ENCODE measurements at regions not wholly inside any gene's neighbourhood (a gene's known extent, or its start where the extent isn't known, plus 50 kb on each side); places are given as distances from the start of the nearest gene placed in this dataset.
"Not testable (repeated sequence)": the region's sequence is repeated elsewhere in the genome, so short reads cannot be mapped to it uniquely, and the experiment has no call there.

DNA sequence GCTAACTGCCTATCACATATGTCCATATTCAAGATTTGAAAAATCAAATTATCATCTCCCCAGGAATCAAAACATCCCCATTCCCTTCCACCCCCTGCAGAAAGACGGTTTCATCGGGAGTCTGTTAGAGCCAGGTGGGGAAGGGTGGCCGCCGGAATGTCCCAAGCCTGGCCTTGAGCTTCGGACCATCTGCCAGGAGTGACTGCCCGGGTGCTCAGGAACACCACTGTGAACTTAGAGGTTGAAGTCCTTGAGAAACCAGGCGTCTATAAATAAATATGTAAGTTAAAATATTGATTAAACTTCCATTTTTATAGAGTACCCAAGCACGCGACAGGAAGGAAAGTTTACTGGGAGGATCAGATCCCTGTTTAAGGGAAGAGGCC, 250.8 kb downstream of the DLL1 start:
- DNase-seq, result no peak

DNA sequence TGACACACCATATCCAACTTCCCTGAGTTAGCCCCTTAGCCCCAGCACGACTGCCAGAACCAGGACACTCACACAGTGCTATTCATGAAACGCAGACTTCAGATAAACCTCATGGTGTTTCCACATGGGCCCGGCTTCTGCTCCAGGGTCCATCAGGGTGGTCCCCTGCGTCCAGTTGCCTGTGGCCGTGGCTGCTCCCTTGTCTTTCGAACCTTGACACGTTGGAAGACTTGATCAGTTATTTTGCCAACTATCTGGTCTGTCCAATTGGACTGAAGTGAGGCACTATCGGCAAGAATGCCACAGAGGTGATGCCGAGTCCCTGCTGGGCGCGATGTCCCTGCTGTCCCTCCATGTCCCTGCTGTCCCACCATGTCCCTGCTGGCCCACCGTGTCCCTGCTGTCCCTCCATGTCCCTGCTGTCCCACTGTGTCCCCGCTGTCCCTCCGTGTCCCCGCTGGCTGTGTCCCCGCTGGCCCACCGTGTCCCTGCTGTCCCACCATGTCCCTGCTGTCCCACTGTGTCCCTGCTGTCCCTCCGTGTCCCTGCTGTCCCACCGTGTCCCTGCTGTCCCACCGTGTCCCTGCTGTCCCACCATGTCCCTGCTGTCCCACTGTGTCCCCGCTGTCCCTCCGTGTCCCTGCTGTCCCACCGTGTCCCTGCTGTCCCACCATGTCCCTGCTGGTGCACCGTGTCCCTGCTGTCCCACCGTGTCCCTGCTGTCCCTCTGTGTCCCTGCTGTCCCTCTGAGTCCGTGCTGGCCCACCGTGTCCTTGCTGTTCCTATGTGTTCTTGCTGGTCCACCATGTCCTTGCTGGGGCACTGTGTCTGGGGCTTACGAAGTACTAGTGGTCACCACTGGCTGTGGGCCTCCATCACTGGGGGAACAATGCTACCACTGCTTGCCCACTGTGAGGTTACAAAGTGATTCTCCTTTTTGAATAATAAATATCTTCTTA, 251.4 kb downstream of the DLL1 start:
- no peak for DNase-seq

DNA sequence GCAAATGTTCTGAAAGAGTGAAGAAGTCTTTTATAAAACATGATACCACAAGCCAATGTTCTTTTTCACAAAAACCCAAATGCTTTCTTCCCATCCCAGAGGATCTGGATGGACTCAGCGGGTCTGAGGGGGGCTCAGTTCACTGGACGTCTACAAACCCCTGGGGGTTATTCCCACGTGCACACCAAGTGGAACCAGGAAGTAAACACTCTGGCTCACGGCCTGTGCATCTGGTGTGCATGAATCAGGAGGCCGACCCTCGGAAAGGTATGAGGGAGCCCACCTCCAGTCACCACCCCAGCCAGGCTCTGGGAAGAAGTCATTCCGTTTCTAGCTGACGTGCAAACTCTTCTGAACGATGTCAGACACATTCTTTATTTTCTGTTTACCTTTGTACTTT, 252.2 kb downstream of the DLL1 start:
- no peak for DNase-seq

DNA sequence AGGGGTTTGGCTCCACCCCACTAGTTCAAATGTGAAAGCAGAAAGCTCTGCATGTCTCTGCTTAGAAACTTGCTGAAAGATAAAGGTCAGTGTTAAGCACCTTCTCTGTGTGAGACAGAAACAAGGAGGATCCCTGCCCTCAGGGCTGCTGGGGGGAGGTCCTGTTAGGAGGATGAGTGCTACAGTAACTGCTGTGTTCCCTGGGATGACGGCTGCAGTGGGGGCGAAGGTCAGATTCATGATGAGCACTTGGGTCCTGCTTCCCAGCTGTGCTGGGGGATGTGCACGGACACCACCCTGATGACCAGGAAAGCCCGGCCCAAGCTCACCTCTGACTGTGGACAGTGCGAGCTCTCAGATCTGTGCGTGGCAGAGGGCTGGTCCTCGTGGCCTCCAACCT, 252.6 kb downstream of the DLL1 start:
- no peak for DNase-seq

DNA sequence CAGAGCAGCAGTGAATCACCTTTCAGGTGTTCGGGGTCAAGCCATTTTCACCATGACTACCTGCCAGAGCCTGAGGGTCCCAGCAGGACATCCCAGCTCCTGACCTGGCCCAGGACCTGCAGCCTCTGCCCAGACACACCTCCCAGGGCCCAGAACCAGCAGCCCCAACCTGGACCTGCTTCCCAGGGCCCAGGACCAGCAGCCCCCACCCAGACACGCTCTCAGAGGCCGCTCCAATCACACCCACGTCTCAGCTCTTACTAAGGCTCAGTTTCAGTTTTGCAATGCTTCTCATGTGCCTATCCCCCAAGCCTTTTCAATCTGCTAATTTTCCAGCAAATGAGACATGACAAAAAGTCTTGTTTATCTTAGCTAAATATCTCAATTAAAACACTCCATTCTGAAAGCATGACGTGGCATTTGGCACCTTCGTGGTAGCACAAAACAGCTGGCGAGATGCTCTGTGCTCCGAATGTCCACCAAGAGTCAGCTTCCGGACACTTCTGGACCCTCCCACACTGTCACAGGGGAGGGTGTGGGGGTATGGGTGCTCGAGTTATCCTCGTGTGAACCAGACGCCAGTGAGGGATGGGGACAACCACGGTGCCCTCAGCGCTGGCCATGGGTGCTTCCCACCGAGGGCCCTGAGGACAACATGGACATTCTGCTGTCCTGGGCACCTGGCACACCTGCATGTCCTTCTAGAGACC, 253.2 kb downstream of the DLL1 start:
- no peak for DNase-seq

DNA sequence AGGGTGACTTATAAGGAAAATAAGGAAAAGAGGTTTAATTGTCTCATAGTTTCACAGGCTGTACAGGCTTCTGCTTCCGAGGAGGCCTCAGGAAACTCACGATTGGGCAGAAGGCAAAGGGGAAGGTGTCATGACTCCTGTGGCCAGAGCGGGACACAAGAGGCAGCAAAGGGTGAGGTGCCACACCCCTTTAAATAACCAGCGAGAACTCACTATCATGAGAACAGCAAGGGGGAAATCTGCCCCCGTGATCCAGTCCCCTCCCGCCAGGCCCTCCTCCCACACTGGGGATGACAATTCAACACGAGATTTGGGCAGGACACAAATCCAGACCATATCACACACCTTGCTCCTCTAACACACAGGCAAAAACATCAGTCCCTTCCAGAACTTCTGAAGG, 254.0 kb downstream of the DLL1 start:
- DNase-seq, result no peak

DNA sequence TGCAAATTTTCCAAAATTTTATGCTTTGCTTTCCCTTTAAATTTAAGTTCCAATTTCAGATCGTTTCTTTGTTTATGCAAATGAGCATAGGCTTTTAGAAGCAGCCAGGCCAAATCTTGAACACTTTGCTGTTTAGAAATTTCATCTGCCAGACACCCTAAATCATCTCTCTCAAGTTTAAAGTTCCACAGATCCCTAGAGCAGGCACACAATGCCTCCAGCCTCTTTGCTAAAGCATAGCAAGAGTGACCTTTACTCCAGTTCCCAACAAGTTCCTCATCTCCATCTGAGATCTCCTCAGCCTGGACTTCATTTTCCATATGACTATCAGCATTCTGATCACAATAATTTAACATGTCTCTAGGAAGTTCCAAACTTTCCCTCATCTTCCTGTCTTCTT, 254.5 kb downstream of the DLL1 start:
- DNase-seq, result not testable (repeated sequence)

DNA sequence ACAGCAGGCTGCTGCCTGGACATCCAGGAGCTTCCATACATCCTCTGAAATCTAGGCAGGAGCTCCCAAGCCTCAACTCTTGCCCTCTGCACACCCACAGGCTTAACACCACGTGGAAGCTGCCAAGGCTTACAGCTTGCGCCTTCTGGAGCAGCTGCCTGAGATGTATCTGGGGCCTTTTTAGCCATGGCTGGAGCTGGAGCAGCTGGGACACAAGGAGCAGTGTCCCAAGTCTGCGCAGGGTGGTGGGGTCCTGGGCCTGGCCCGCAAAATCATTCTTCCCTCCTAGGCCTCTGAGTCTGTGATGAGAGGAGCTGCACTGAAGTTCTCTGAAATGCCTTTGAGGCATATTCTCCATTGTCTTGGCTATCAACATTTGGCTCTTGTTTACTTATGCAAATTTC, 255.0 kb downstream of the DLL1 start:
- DNase-seq, result no peak

DNA sequence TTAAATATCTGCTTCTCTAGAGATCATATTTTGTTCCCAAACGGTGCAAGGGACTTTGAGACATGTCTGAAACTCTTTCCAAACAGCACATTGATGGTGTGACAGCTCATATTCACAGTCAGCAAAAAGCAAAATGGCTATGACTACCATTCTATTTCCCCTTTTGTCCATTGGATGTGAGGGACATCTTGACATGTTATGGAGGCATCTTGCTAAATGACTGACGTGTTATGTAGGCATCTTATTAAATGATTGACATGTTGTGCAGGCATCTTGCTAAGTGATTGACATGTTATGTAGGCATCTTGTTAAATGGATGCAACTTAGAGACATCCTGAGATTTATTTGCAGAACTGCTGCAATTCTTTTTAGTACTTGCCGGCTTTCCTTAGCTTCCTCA, 255.8 kb downstream of the DLL1 start:
- DNase-seq, result no peak

DNA sequence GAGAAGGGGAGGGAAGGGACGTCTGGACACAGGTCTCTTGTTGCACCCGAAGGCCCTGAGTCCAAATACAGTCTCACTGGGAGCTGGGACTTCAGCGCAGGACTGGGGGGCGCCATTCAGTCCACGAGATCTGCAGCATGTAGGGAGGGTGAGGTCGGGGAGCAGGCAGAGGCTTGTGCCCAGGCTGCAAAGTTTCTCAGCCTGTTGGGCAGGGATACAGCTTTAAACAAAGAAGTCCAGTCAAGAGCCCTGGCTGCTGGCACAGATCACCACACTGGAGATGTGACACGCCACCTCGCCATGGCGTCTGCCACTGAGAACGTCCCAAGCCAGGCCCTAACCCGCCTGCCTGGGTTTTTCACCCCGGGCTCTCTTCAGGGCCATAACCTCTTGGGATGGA, 256.6 kb downstream of the DLL1 start:
- no peak for DNase-seq

DNA sequence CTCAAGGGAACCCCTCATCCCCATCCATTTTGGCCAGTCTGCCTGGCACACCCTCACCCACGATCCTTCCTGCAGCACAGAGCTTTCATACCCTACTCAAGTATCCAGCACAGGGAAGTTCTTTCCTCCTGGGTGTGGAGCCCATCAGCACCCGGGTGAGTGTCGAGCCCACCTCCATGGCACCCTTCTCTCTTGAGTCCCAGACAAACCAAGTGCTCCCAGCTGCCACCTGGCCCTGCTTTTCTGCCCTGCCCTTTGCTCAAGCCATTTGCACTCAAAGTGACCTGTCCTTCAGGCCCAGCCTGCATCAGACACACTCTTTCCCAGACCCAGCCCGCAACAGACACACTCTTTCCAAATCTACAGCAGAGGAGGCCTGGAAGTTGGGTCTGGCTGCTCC, 257.2 kb downstream of the DLL1 start:
- DNase-seq, result no peak

DNA sequence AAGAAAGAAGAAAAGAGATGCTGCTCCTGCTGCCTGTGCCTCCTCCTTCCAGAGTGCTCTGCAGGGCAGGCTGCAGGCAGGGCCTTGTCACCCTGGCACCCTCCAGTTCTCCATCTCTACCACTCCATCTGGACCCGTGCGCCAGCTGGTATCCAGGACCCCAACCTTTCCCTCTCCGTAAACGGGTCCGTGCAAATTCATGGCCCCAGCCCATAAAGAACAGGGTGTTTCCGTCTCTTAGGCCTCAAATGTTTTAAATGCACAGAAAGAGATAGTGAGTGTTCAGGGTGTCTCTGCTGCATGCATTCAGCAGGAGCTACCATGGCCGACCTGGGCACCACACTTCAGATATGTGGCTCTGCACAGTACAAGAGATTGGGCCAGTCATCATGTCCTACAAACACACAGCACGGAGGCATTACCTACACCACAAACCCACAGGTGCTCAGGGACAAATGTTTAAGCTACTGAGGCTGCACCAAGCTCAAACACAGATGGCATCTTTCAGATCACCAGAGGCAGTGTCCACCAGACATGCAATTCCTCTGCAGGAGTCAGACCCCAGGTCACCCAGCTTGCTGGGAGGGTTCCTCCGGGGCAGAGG, 258.1 kb downstream of the DLL1 start:
- no peak for DNase-seq

DNA sequence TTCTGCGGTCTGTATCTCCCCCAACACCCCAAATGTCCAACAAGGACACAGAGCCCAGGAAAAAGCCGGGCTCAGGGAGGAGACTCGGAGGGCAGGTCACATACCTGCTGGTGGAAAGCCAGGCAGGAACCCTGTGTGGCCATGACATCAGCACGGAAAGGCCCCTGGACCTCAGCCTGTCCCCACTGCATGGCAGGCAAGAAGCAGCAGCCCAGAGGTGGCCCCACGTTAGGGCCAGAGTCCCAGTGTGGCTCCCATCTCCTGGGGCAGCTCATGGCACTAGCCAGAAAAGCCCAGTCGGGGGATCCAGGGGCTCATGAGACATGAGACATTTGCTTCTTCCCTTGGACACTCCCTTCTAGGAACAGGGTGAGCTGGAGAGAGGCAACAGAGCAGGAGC, 258.7 kb downstream of the DLL1 start:
- no peak for DNase-seq

DNA sequence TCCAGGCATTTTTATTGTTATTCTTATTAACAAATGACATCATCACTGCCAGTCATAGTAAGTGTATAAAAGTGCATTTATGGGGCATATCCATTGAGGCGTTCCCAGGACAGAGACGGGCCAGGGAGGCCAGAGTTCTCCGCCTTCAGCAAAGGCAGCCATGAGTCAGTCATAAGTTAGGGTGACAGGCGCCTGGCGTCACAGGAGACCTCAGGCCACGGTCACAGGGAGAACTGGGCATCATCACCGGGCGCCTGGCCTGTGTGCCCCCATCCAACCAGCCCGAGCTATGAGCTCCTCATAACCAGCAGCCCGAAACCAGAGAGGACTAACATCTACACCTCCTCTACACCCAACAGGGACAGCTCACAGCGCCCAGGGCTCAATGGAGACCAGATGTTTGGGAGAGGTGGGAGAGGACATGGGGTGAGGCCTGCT, 259.2 kb downstream of the DLL1 start:
- no peak for DNase-seq

DNA sequence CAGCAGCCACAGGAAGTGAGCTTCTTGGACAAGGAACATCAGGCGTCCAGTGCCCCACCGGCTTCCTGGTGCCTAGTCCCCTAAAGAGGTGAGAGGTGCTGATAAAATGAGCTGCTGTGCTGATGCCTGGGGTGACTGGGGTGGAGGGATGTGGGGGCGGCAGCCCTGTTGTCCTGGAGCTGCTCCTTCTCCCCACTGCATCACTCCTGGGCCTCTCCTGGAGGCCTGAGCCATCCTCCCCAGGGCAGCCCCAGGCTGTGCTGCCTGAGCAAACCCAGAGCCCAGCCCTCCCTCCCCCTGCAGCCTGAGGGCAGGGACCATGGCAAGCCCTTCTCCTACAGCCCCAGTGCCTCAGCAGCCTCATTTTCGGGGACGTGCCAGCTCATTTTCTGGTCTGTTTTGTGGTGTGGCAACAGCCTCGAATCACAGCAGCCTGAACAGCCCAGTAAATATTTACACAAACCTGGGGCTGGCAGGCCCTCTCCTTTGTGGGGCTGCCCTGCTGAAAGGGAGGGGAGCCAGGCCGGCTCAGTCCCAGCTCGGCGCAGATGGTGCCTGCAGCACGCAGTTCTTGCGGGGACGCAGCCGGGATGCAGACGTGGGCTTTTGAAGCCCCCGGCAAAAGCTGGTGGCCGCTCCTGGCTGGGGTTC, 259.9 kb downstream of the DLL1 start:
- no peak for DNase-seq

DNA sequence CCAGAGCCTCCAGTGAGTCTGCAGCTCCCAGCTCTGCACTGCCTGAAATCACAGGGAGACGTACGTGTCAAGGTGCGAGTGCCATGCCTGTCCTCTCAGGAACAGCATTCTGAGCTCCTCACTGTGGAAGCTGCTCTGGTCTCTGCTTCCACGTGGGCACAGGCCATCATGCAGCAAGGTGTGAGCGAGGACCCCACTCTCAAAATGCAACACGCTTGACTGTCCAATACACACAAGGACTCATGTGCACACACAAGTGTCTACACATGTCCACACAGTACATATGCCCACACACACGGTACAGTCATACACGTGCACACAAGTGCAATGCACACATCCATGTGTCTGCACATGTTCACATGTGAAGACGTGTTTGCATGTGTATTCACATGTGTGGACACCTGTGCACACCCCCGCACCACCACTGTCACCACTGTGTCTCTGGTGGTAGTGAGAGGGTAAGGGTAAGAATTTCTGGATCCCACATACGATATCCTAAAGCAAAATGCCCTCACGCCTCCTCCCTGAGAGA, 260.5 kb downstream of the DLL1 start:
- no peak for DNase-seq

DNA sequence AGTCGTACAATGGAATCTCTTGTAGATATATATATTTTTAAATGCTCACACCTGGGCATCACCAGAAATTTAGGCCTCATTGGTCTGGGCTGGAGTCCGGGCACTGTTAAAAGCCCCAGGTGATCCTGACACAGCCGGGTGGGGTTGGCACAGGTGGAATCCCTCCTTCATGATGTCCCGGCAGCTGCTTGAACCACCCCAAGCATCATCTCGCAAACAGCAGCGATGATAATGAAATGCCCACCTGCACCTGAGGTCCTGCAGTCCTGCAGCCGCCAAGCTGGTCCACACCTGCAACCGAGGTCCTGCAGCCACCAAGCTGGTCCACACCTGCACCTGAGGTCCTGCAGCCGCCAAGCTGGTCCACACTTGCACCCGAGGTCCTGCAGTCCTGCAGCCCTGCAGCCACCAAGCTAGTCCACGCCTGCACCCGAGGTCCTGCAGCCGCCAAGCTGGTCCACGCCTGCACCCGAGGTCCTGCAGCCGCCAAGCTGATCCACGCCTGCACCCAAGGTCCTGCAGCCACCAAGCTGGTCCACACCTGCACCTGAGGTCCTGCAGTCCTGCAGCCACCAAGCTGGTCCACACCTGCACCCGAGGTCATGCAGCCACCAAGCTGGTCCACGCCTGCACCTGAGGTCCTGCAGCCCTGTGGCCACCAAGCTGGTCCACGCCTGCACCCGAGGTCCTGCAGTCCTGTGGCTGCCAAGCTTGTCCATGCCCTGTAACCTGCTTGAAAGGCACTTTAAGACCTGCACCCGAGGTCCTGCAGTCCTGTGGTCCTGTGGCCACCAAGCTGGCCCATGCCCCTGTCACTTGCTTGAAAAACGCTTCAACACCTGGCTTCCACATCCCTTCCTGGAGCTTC, 261.2 kb downstream of the DLL1 start:
- no peak for DNase-seq

DNA sequence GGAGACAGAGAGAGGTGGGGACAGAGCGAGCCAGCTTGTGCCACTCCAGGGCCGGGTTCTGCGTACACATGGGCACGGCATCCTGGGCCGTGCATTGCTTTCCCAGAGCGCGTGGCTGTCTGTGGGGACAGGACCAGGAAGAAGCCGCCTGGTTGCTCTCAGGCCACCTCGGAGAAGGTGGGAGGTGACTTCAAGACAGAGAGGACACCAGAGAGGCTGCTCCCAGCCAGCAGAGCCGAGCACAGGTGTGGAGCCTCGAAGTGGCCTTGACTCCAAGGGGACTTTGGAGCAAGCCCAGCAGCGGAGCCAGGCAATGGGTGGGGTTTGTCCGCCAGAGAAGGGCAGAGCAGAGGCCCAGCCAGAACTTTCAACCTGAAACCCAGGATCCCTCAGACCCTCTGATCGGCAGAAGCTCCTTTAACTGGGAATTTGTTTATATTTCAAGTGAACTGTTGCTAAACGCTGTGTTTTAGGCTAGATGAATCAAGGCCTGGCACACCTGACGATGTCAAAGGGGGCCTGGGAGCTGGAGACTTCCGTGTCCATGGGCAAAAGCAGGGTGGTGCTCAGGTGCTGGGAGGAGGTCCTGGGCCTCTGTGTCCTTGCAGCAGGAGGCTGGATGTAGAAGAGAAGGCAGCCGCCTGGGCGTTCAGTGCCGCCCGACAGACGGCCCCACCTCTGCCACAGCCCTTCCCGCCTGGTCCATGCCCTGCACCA, 262.1 kb downstream of the DLL1 start:
- no peak for DNase-seq

DNA sequence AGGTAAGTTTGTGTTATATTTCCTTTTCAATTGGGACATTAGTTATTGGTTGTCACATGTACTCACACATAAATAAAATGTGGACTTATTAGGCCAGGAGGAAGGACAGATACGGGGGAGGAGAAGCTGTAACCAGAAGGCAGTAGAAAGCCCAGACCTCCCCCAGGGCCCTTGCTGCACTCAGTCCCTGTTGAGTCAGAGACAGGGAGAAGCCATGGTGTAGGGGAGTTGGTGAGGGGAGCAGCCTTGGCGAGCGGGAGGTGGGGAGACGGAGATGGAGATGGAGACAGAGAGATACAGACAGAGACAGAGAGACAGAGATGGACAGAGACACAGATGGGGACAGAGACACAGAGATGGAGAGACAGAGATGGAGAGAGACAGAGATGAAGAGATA, 263.2 kb downstream of the DLL1 start:
- DNase-seq, result no peak

DNA sequence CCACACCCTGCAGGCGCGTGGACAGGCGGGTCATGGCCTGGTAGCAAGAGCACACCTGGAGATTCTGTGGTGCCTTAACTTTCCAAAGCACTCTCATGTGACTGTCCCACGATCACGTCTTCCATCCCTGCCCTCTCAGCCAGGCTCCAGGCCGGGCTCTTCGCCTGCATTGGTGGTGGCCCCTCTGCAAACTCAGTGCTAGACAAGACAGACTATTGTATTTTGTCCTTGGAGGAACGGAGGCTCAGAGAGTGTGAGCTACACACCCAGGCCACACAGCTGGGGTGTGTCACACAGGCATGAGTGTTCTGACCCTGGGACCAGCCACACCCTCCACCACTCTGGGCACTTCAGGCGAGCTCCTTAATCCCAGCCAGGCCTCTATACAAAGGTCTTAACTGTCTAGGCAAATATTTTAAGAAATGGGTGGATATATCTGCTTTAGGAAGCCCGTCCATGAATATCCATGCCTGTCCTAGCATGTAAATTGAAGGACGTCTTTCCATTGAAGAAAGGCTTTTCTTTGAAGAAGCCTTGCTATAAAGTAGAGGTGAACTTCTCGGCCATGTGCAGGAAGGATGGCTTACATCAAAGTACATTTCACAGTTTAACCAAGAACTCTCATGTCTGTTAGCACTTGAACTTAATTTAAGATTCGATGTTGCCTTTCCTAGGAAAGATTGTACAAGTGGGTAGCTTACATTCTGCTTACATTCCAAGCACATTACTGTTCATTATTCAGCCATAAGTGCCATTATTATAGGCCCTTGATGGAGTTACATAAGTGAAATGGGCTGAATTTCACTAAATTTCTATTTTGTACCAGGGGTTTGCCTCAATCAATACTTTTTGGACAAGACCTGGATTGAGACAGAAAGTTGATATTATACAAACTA, 263.9 kb downstream of the DLL1 start:
- DNase-seq, result no peak
